Vagina (tissue), 2 donors: ENCODE measurements at regions not wholly inside any gene's neighbourhood (a gene's known extent, or its start where the extent isn't known, plus 50 kb on each side); places are given as distances from the start of the nearest gene placed in this dataset.

Experiments
- POLR2A ChIP-seq, 2 donors: fragments of 450-650 bp; IDR thresholded peaks; one replicate each; pipeline ENCODE4 v1.6.1; 2017; ENCODE audit warnings: antibody characterized with exemption in 2 of 2, mild to moderate bottlenecking in 2 of 2, moderate library complexity in 2 of 2
- TF ChIP-seq, protein P1 (sequence below), 3 experiments: fragments of 450-650 bp in 2 of 3; fragments of 200-600 bp in 1 of 3; sonication (generic) in 1 of 3; IDR thresholded peaks; one replicate each; pipeline ENCODE4 v1.5.1; 2017 to 2019; ENCODE audit warnings: antibody characterized with exemption in 3 of 3, mild to moderate bottlenecking in 2 of 3, moderate library complexity in 2 of 3

DNA sequence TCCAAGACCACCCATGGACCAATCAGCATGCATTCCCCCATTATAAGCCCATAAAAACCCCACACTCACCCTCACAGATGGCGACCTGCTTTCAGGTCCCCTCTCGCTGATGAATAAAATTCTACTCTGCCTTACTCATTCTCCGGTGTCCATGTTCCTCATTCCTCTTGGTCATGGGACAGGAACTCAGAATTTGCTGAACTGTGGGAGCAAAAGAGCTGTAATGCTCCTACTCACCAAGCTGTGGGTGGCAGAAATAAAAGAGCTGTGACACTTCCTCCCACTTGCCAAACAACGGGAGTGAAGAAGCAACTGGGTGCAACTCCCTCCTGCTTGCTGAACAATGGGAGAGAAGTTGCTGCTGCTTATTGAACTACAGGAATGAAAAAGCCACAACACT is 168.5 kb upstream of the PCDH18 start:
- no peak for TF ChIP-seq POLR2A (IDR thresholded peaks at IDR 0.05)
- TF ChIP-seq, protein P1, sequence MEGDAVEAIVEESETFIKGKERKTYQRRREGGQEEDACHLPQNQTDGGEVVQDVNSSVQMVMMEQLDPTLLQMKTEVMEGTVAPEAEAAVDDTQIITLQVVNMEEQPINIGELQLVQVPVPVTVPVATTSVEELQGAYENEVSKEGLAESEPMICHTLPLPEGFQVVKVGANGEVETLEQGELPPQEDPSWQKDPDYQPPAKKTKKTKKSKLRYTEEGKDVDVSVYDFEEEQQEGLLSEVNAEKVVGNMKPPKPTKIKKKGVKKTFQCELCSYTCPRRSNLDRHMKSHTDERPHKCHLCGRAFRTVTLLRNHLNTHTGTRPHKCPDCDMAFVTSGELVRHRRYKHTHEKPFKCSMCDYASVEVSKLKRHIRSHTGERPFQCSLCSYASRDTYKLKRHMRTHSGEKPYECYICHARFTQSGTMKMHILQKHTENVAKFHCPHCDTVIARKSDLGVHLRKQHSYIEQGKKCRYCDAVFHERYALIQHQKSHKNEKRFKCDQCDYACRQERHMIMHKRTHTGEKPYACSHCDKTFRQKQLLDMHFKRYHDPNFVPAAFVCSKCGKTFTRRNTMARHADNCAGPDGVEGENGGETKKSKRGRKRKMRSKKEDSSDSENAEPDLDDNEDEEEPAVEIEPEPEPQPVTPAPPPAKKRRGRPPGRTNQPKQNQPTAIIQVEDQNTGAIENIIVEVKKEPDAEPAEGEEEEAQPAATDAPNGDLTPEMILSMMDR (IDR thresholded peaks at IDR 0.05), result no peak
